Glutamatergic neuron (in vitro differentiated cells): ENCODE measurements at regions not wholly inside any gene's neighbourhood (a gene's known extent, or its start where the extent isn't known, plus 50 kb on each side); places are given as distances from the start of the nearest gene placed in this dataset.

ENCODE experiments used
- DNase-seq: peaks from one replicate; pipeline ENCODE4 v3.0.0; 2022
- H3K27ac Mint-ChIP-seq: one replicate; pipeline ENCODE4 v1.8.0; 2020; ENCODE audit warnings: mild to moderate bottlenecking, mixed read lengths, inconsistent platforms; ENCODE audit not compliant: unreplicated experiment
- H3K27me3 Mint-ChIP-seq: one replicate; pipeline ENCODE4 v1.8.0; 2020; ENCODE audit warnings: mild to moderate bottlenecking, moderate library complexity, mixed read lengths, inconsistent platforms; ENCODE audit not compliant: unreplicated experiment
- H3K36me3 Mint-ChIP-seq: one replicate; pipeline ENCODE4 v1.8.0; 2020; ENCODE audit warnings: mild to moderate bottlenecking, mixed read lengths, inconsistent platforms; ENCODE audit not compliant: unreplicated experiment
- H3K4me1 Mint-ChIP-seq: one replicate; pipeline ENCODE4 v1.8.0; 2020; ENCODE audit warnings: mild to moderate bottlenecking, low read depth, mixed read lengths, inconsistent platforms; ENCODE audit not compliant: unreplicated experiment
- H3K4me3 Mint-ChIP-seq: one replicate; pipeline ENCODE4 v1.8.0; 2020; ENCODE audit warnings: mild to moderate bottlenecking, mixed read lengths, inconsistent platforms; ENCODE audit not compliant: unreplicated experiment
- H3K9me3 Mint-ChIP-seq: one replicate; pipeline ENCODE4 v1.8.0; 2020; ENCODE audit warnings: mild to moderate bottlenecking, moderate library complexity, mixed read lengths, inconsistent platforms; ENCODE audit not compliant: unreplicated experiment
- CTCF ChIP-seq: fragments of 200-600 bp; sonication (generic); IDR thresholded peaks from one replicate; pipeline ENCODE4 v1.5.0; 2021; ENCODE audit not compliant: partially characterized antibody, unreplicated experiment

GRCh38 chr4:32864713-32865351 lies 2144.7 kb downstream of the PCDH7 start:
- TF ChIP-seq CTCF = no peak
- Mint-ChIP-seq H3K27me3 (peaks cover 2% of the 10 kb centered on the region), H3K9me3 (no peaks in the 10 kb centered on the region), H3K4me3 (no peak overlapping the region), H3K4me1 (no peaks in the 10 kb centered on the region), H3K36me3 (no peaks in the 10 kb centered on the region), H3K27ac (no peak overlapping the region)
- DNase-seq = no peak

DNA sequence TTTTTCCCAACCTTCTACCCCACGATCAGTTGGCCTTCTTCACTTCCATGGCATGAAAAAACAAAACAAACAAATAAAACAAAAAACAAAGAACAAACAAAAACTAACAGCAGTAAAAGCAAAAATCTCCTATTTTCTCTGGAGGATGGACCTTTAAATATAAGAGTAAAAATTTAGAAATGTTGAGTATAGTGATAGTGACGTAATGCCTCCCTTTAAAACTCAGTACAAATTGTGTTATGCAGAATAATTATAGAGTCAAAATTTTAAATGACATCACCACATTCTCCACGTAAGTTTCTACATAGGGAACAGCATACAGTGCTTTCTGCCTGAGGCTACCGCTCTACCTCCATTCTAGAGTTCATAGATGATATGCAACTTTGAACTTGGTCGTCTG lies 2156.4 kb downstream of the PCDH7 start:
- no peak overlapping the region for H3K4me3 Mint-ChIP-seq
- no peak for TF ChIP-seq CTCF
- DNase-seq = no peak
- H3K27me3 Mint-ChIP-seq = no peaks in the 10 kb centered on the region
- H3K4me1 Mint-ChIP-seq = no peaks in the 10 kb centered on the region
- no peaks in the 10 kb centered on the region for H3K36me3 Mint-ChIP-seq
- no peak overlapping the region for H3K27ac Mint-ChIP-seq
- no peaks in the 10 kb centered on the region for H3K9me3 Mint-ChIP-seq

DNA sequence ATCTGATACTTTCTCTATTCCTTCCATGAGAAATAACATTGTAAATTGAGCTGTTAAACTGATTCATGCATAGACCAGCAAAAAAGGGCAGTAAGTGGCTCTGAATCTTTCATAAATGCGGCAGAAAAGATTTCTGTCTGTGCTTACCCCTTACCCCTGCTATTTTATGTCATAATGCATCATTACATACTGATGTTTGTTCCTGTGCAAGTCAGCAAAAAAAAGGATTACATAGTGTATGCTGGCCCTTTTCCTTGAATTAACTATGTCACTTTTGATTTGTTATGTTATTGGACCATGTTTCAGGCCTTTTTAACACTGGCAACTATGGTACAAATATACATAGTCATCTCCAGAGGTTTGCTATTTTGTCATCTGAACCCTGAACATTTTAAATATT lies 2159.7 kb downstream of the PCDH7 start:
- Mint-ChIP-seq H3K4me3 (no peak overlapping the region), H3K36me3 (no peaks in the 10 kb centered on the region), H3K27ac (no peak overlapping the region), H3K9me3 (no peaks in the 10 kb centered on the region), H3K4me1 (no peaks in the 10 kb centered on the region), H3K27me3 (no peaks in the 10 kb centered on the region)
- no peak for DNase-seq
- no peak for TF ChIP-seq CTCF

- no peaks in the 10 kb centered on the region for H3K4me1 Mint-ChIP-seq
- H3K4me3 Mint-ChIP-seq = no peak overlapping the region
- no peaks in the 10 kb centered on the region for H3K36me3 Mint-ChIP-seq
- no peak for DNase-seq
- H3K9me3 Mint-ChIP-seq = no peaks in the 10 kb centered on the region
- no peaks in the 10 kb centered on the region for H3K27me3 Mint-ChIP-seq
- no peak overlapping the region for H3K27ac Mint-ChIP-seq
- no peak for TF ChIP-seq CTCF
Measured at GRCh38 chr4:32884198-32884597, 2164.0 kb downstream of the PCDH7 start.

GRCh38 chr4:32890398-32890797 lies 2170.2 kb downstream of the PCDH7 start:
- H3K27me3 Mint-ChIP-seq = no peaks in the 10 kb centered on the region
- no peaks in the 10 kb centered on the region for H3K4me1 Mint-ChIP-seq
- DNase-seq = no peak
- no peak overlapping the region for H3K27ac Mint-ChIP-seq
- no peak for TF ChIP-seq CTCF
- no peaks in the 10 kb centered on the region for H3K36me3 Mint-ChIP-seq
- H3K4me3 Mint-ChIP-seq = no peak overlapping the region
- H3K9me3 Mint-ChIP-seq = no peaks in the 10 kb centered on the region
